OCI-LY1 (cell line): ENCODE measurements at regions not wholly inside any gene's neighbourhood (a gene's known extent, or its start where the extent isn't known, plus 50 kb on each side); places are given as distances from the start of the nearest gene placed in this dataset.

Experiments
- CTCF ChIP-seq: fragments of 200-600 bp; sonication (generic), shearing (Covaris generic); IDR thresholded peaks from 2 replicates; pipeline ENCODE4 v1.5.1; 2017; ENCODE audit warnings: mild to moderate bottlenecking, antibody characterized with exemption, low read length, moderate library complexity, mixed read lengths
- EZH2 ChIP-seq: fragments of 200-600 bp; sonication (generic), shearing (Covaris generic); IDR thresholded peaks from 2 replicates; pipeline ENCODE4 v1.8.0; 2017; ENCODE audit warnings: borderline replicate concordance, mixed run types, mild to moderate bottlenecking, antibody characterized with exemption, low read length, moderate library complexity, mixed read lengths

GRCh38 chr5:14942212-14942611 lies 70.6 kb upstream of the ANKH start:
- no peak for TF ChIP-seq CTCF
- TF ChIP-seq EZH2: no peak
